ENCODE measurements at regions not wholly inside any gene's neighbourhood (a gene's known extent, or its start where the extent isn't known, plus 50 kb on each side); places are given as distances from the start of the nearest gene placed in this dataset.

DNA sequence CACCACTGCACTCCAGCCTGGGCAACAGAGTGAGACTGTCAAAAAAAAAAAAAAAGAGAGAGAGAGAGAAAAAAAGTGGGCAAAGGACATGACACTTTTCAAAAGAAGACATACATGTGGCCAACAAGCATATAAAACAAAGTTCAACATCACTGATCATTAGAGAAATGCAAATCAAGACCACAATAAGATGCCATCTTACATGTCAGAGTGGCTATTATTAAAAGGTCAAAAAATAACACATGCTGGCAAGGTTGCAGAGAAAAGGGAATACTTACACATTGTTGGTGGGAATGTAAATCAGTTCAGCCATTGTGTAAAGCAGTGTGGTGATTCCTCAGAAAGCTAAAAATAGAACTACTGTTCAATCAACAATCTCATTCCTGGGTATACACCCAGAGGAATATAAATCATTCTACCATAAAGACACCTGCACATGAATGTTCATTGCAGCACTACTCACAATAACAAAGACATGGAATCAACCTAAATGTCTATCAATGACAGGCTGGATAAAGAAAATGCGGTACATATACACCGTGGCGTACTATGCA, 94.9 kb upstream of the TRIM2 start:
- DNase-seq, result no peak

DNA sequence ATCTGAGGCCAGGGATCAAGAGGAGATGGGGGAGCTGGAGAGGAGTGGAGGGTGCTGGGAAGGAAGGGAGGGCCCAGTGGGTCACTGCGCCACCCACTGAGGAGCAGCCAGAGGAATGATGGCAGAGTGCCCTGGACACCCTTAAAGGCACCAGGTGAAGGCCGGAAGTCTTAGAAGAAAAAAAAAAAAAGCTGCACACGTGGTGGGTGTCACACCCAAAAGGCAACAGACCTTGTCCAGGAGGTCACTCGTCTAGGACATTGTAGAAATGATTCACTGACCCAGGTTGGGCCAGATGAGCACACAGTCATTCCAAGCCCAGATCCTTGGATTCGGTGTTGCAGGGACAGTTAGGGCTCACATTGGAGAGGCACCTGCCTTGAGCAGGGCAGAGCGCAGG, 93.5 kb upstream of the TRIM2 start:
- no peak for DNase-seq

DNA sequence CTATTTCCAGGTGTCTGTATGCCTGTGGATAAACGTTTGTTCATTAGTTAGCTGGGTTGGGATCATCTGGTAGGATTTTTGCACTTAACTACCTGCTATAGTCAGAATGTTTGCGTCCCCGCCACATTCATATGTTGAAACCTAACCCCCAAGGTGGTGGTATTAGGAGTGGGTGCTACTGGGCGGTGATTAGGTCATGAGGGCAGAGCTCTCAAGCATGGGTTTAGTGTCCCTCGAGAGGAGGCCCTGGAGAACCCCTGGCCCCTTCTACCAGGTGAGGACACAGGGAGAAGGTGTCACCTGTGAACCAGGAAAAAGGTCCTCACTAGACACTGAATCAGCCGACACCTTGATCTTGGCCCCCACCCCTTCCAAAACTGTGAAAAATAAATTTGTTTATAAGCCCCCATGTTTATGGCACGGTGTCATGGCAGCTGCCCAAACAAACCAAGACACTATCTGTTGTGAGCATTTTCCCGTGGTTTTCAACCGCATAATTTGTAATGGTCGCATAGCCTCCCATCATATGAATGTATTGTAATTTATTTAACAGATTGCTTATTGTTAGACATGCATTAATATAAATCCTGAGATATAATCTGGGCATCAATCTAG, 92.7 kb upstream of the TRIM2 start:
- DNase-seq, result no peak

DNA sequence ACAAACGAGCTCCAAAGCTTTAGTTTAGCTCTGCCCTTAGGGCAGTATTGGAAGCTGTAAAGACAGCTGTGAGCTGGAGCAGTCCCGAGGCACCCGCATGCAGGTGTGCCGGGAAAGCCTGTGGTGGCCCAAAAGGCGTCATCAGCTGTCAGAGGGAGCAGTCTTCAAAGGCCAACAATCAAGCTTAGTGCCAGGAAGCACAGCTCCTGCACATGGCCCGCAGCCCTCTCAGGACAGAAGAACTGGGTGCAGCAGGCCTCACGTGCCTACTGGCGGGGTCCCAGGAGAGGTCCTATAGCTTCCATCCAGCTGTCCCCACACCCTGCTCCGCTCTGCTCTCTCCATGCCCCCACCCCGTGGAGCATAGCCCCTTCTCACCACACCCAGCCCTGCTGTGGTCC, 92.2 kb upstream of the TRIM2 start:
- DNase-seq, result no peak

DNA sequence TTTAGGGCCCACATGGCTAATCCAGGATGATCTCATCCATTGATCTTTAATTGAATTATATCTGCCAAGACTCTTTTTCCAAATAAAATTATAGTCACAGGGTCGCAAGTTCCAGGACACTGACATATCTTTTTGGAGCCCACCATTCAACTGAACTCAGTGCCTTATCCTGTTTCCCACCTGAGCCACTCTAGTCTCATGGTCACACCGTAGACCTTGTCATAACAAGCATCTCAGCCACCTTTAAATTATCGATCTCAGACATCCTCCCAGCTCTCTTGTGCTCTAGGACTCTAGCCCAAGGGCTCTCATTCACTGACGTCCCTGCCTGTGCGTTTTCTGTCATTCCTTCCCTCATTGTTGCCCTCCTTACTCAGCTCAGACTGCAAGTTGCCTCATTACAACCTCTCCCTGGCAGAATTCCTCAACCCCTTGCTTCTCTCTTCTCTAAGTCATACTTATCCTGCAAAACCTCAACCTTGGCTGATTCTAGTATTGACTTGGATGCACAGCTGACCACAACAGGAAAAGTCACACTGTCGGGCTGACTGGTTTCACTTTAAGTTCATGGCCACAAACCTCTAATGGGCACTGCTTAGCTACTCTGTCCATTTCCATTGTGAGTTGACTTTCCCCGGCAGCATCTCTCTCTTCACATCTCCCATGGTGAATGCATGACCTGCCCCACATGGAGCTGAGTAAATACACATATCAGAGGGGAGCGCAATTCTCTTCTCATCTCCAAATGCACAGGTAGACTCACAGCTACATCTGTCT, 91.0 kb upstream of the TRIM2 start:
- DNase-seq, result no peak

DNA sequence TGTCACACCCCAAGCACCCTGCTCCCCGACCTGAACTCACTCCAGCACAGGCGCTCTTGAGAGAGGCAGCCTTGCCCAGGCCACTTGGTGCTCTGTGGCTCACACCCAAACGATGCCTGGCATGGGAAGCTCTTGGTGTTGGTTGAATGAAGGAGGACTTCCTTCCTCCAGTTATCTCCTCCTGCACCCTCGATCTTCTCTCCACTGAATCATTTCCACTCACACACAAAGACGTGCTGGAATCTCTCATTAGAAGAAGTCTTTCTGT, 90.5 kb upstream of the TRIM2 start:
- no peak for DNase-seq

DNA sequence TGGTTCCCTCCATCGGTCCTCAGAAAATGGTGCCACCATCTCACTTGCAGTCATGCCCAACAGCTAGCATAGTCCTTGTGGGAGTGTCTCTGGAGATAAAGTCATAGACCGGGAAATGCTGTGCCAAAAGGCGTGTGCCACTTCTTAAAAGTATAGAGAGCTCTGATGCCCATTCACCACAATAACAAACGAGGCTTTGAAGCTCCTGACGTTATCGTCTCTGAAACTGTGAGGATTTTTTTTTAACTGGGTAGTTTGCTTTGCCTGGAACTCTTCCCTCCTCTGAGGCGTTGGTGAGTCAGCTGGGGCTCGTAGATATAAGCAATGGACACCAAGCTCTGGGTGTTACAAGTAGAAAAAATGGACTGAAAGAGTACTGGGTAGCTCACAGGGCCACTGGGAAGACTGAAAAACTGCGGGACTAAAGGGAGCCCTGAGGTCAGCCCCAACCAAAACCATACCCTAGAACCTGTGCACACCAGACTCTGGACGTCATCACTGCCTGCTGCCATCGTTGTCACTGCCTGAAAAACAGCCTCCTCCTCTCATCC, 89.4 kb upstream of the TRIM2 start:
- peak in 3 of 4 experiments; percentile 2 to 9 (median 8) for DNase-seq

DNA sequence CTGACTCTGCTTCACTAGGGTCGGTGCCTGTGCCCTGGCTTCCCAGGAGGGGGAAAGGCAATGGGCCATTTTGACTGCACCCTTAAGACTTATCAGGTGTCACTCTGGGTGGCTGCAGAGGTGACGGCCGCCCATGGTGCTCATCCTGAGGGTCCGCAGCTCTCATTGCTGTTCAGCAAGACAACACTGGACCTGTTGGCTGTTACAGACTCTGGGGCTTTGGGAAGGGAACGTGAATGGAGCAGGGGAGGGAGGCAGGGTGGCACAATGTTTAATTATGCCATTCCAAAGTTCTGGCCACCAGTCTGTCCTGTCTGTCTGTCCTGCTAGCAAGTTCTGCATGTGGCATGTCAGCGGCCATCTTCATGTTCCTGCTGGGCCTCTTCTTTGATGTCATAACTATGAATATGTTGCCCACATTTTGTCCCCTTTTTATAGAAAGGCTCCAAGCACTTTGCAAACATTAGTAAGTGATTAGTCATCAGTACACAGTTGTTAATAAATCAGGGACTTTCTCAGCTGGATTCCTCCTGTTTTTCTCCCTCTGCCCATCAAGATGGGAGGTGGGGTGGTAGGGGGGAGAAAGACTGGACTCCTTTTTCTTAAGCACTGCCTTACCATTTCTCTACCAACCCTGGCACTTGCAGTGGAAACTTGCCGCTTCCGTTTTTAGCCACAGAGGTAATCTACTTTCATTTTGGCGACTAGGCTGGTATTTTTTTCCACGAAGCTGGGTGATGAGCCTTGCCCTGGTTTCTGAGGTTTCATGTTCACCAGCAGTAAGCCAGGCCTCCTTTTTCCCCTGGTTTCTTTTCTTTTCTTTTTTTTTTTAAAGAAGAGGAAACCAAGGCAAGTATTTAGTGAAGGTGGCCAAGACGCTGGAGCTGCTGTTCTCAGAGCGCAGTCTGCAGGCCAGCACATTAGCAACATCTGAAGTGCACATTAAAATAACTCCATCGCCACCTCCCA, 88.6 kb upstream of the TRIM2 start:
- DNase-seq, result peak; percentile 15 to 38 (median 28)

DNA sequence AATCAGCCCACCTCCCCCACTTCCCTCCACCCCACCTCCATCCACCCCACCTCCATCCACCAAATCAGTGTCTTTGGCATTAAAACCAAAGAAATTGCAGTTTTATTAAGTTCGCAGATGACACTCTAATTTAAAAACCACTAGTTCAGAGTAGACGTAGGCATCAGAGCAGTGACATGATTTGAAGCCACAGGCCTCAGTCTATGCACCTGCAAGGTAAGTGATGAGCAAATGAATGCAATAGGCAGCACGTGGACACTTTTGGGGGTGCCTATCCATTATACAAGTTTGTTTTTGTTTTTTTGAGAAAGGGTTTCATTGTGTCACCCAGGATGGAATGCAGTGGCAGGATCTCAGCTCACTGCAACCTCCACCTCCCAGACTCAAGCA, 88.0 kb upstream of the TRIM2 start:
- no peak for DNase-seq

DNA sequence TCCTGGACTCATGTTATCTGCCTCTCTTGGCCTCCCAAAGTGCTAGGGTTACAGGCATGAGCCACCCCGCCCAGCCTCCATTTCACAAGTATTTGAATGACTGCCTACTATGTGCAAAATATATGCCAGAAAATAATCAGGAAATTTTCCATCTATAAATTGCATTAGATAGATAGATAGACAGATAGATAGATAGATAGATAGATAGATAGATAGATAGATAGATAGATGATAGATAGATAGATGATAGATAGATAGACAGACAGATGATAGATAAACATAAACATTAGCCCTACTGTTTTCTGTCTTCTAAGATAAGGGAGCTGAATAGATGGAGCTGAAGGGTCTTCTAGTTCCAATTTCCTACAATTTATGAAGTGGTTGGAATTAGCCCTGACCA, 87.4 kb upstream of the TRIM2 start:
- no peak for DNase-seq

DNA sequence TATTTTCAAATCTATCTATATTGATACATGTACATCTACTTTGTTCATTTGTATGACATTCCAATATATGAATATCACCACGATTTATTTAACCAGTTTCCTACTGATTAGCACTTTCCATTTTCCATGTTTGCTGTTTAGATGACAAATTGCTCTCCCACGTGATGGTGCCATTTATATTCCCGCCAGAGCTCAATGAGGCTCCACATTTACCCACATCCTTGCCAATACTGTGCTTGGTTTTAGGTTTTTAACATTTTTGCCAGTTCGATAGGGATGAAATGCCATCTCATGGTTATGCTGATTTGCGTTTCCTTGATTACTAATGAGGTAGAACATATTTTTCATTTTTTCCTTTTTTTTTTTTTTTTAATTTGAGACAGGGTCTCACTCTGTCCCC, 86.7 kb upstream of the TRIM2 start:
- no peak for DNase-seq

DNA sequence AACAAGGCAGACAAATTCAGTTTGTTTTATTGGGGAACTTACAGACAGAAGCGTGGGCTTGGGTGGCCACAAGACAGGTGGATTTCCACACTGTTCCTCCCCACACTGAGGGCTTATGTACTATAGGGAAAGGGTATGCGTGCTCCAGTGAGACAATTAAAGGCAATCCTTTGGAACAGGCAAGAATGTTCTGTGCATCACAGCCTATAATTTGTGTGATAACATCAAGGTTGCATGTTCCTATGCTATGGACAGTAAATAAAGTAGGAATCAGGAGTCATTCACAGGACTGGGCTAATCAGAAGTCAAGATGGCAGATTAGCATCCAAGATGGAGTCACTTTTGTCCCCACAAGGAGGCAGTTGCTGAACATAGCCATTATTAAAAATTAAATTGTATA, 84.6 kb upstream of the TRIM2 start:
- DNase-seq, result no peak

DNA sequence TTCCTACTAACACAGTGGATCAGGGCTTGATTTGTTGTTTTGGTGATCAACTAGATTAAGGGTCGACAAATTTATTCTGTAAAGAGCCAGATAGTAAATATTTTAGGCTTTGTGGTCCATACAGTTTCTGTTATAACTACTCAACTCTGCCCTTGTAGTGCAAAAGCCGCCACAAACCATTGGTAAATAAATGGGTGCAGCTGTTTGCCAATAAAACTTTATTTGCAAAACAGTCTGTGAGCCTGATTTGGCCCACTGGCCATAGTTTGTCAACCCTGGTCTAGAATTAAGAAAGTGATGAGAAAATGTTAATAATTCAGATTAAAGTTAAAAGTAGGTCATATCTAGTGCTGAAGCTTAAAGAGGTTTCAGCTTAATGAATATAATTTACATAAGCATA, 84.0 kb upstream of the TRIM2 start:
- DNase-seq, result no peak

DNA sequence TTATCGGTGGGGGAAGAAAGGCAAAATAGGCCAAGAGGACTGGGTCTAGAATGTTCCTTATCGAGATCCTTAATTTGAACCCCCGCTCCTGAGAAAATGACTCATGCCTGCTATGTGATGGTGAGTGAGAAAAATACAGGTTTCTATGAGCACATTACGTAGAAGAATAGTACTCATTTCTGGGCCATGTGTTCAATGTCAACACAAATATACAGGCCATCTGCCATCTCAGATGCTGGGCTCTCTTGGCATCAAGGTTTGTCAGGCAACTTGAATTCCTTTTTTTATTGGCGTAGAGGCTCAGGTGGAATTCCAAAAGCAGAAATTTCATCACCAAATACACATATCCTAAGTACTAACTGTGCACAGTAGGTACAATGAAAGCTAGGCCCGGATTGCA, 81.4 kb upstream of the TRIM2 start:
- no peak for DNase-seq

DNA sequence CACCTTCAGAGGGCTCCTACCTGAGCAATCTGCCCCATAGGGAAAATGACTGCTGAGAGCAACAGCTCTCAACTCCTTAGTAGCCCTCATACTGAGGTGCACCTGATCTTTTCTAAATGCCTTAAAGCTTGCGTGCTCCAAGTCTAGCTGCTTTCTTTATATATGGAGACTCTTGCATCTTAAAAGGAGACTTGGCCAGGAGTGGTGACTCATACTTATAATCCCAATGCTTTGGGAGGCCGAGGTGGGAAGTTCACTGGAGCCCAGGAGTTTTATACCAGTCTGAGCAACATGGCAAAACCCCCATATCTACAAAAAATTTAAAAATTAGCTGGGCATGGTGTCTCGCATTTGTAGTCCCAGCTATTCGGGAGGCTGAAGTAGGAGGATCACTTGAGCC, 78.1 kb upstream of the TRIM2 start:
- DNase-seq, result no peak

DNA sequence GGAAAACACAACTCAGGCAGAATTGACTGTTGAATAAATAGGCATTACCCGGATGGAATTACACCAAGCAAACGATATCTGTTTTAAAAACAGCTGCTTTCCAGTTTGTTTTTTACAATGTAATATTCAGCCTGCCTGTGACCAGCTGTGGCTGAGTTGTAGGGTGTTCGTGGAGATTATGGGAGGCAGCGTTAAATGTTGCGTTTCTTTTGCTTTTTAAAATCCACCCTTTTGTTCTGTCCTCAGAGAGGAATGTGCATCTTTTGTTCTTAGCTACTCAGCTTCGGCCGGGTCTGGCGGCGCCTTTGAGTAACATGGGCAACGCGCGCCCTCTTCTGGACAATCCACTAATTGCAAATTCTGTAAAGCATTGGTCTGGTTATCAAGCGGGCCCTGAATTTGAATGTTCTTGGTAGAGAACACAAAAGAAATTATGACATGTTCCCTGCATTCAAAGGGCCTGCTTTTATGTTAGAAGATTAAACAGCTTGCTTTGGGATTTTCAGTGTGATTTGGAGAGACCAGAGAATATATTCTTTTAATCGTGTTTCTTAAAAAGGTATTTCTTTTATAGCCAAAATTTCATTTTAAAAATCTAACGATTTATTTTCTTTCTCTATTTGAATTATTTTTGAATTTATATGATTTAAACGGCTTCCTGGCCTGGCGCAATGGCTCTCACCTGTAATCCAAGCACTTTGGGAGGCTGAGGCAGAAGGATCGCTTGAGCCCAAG, 76.3 kb upstream of the TRIM2 start:
- peak; percentile 67 to 82 (median 74) for DNase-seq

DNA sequence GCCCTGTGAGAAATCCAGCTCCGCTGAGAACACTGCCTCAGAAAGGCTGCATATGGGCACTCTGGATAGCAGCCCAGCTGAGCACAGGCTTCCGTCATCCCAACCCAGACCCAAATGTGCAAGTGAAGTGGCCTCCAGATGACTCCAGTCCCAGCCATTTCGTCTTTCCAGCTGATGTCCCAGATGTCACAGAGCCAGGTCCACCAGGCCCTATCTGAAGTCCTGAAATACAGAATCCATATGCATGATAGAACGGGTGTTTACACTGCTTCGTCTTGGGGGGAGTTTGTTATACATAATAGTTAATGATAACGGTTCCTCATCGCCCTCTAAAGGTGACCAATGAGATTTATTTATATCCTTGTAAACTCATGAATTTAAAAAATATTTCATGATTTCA, 72.6 kb upstream of the TRIM2 start:
- no peak for DNase-seq

DNA sequence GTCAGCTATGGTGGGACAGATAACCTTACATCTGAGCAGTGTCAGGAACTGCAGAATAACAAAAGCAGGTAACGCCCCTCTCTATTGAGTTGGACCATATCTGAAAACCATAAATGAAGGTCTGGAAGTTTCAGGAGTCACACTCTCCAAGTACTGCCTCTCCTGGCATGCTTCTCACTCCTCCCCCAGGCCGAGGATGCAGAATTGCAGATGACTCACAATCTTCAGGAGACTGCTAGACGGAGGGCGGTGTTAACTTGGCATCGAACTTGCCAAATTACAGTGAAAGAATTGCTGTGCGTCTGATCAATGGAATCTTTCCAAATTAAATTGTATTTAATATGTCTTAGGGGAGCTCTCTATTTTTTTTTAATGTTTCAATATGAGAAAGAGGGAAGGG, 67.1 kb upstream of the TRIM2 start:
- DNase-seq, result no peak

DNA sequence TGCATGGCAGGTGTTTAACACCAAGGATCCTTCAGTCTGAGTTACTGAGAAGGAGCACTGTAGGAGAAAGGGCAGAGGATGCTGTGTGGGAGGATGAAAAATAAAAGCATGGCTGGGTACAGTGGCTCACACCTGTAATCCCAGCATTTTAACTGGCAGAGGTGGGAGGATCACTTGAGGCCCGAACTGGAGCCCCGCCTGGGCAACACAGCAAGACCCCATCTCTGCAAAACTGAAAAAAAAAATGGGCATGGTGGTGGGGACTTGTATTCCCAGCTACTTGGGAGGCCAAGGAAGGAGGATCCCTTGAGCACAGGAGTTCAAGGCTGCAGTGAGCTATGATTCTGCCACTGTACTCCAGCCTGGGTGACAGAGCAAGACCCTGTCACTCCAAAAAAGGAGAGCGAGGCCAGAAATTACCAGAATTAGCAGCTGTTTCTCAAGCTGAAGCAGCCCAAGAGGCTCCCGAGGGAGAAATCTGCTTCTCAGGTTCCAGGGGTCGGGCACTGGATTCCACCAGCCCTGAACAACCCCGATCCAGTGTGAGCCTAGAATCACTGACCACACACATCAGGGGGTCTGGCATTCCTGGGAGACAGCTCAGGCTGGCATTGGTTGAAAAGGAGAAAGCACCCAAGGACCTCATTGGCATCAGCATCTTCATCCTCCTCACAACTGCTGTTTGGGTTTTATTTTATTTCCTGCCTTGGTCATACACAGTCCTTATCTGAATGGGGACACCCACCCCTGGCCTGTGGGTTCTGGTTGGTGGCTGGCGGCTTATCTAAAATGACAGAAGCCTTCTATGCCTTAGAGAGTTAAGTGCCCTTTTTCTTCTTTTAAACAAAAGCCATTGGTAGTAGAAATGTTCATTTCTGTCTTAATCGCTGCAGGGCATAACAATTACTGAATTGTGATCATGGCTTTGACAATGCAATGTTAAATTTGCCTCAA, 66.3 kb upstream of the TRIM2 start:
- no peak for DNase-seq

DNA sequence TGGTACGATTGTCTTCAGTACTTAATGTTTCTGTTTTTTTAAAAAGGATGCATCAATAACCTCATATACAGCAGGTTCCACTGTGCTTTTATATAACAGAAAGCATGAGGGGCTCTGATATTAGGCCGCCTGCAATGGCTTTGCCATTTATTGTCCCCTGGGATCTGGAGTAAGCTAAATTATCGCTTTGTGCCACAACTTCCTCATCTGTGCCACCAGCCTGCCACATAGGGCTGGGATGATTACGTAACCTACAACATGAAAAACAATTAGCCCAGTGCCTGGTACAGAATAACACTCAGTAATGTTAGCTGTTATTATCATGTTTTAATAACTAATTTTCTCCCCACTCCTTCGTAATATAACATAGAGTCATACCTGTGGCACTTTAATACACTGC, 65.5 kb upstream of the TRIM2 start:
- no peak for DNase-seq

DNA sequence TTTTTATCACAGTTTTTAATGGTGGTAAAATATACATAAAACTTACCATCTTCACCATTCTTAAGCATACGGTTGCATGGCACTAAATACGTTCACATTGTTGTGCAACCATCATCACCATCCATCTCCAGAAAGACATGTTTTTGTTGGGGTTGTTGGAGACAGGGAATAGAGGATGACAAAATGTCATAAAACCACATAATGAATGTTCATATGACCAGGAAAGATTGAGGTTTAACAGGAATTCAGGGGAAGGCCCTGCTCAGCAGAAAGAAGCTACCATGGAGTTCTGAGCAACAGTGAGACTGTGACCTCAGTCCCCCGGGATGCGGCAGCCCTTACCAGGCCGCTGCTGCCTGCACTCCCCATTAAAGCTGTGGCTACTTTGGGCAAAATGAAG, 63.9 kb upstream of the TRIM2 start:
- no peak for DNase-seq

DNA sequence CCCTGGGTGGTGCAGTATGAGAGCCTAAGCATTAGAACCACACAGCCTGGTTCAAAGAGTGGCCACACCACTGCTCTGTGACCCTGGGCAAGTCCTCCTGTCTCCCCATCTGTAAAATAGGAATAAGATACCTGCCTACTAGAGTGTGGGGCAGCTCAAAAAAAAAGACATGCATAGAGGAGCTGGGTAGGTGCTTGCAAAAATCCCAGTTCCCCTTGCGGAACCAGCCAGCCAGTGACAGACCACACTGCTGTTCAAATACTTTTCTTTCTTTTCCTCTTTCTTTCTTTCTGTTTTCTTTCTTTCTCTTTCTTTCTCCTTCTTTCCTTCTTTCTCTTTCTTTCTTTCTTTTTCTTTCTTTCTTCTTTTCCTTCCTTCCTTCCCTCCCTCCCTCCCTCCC, 63.0 kb upstream of the TRIM2 start:
- DNase-seq, result no peak

All from activated CD4-positive, CD25-positive, alpha-beta regulatory T cell (primary cell).